Hepatocyte (in vitro differentiated cells): ENCODE measurements at regions not wholly inside any gene's neighbourhood (a gene's known extent, or its start where the extent isn't known, plus 50 kb on each side); places are given as distances from the start of the nearest gene placed in this dataset.

Source experiments
- CTCF ChIP-seq: fragments of 200-600 bp; sonication (generic); IDR thresholded peaks from 2 replicates; pipeline ENCODE4 v1.5.1; 2016; ENCODE audit warnings: antibody characterized with exemption, mild to moderate bottlenecking; ENCODE audit not compliant: poor library complexity
- EZH2 ChIP-seq: fragments of 200-600 bp; sonication (generic); IDR thresholded peaks from 2 replicates; pipeline ENCODE4 v1.6.1; 2016; ENCODE audit warnings: antibody characterized with exemption, mild to moderate bottlenecking, borderline replicate concordance
- EZH2phosphoT487 ChIP-seq: fragments of 200-600 bp; sonication (generic); IDR thresholded peaks from one replicate; pipeline ENCODE4 v1.6.1; 2018; ENCODE audit warnings: antibody characterized with exemption, mild to moderate bottlenecking, low read depth, moderate library complexity; ENCODE audit not compliant: unreplicated experiment, severe bottlenecking

DNA sequence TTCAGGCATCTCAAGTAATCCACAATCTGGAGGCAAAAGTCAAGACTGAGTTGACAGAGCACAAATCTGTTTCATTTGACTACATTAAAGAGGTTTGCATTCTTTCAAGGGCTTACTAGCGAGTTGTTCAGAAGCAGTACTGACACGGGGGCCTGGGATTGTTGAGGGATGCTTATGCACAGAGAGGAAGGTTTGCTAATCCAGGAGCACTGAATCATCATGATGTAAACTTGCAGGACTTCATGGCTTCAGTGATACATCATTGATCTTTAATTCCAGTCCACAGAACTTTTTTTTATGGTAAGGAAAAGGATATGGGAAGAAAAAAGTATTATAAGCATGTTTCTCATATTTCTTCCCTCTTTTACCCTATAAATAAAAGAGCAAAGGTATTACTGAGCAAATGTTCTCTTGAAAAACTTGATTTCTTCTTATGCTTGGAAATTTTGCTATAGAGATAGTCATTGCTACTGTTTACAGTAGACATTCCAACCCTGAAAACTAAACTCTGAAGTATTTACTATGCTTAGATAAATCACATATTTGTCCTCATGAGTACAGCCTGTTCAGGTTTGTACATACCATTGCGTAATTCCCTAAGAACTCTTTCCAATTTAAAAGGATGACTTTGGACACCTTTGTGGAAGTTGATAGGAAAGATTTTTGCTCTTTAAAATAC lies 65.8 kb upstream of the KPNA3 start:
- no peak for TF ChIP-seq CTCF
- no peak for TF ChIP-seq EZH2
- no peak for TF ChIP-seq EZH2phosphoT487
